Cardiac muscle cell (in vitro differentiated cells and primary cell): ENCODE measurements at regions not wholly inside any gene's neighbourhood (a gene's known extent, or its start where the extent isn't known, plus 50 kb on each side); places are given as distances from the start of the nearest gene placed in this dataset.
"Not testable (repeated sequence)": the region's sequence is repeated elsewhere in the genome, so short reads cannot be mapped to it uniquely, and the experiment has no call there.

ENCODE experiments used
- DNase-seq, 2 donors: peaks; one replicate each; pipeline versions ENCODE4 v3.0.0 to v3.0.0-alpha.2; 2010 to 2017; ENCODE audit warnings: low read depth in 1 of 2, low spot score in 1 of 2
- H3K27ac ChIP-seq: fragments of 200-600 bp; sonication (generic); 2 replicates; pipeline ENCODE4 v1.5.1; 2016
- H3K27me3 ChIP-seq: fragments of 200-600 bp; sonication (generic); 2 replicates; pipeline ENCODE4 v1.6.0; 2016; ENCODE audit warnings: control low read depth
- H3K36me3 ChIP-seq: fragments of 200-600 bp; sonication (generic); 2 replicates; pipeline ENCODE4 v1.5.1; 2016; ENCODE audit warnings: control low read depth
- H3K4me1 ChIP-seq: fragments of 200-600 bp; sonication (generic); 2 replicates; pipeline ENCODE4 v1.8.1; 2017; ENCODE audit warnings: low read depth, mild to moderate bottlenecking, mixed run types
- H3K4me3 ChIP-seq: fragments of 200-600 bp; sonication (generic); 2 replicates; pipeline ENCODE4 v1.5.1; 2016; ENCODE audit warnings: mild to moderate bottlenecking
- H3K9me3 ChIP-seq: fragments of 200-600 bp; sonication (generic); 2 replicates; pipeline ENCODE4 v1.5.1; 2017; ENCODE audit warnings: low read depth, mild to moderate bottlenecking, control low read depth
- CTCF ChIP-seq: IDR thresholded peaks from 2 replicates; pipeline ENCODE4 v1.5.1; 2012; ENCODE audit warnings: low read depth, mild to moderate bottlenecking, low read length

GRCh38 chr6:4472222-4472621 is 304.0 kb upstream of the CDYL start:
- no peaks in the 10 kb centered on the region for H3K9me3 ChIP-seq
- no peak overlapping the region for H3K4me3 ChIP-seq
- no peaks in the 10 kb centered on the region for H3K36me3 ChIP-seq
- no peaks in the 10 kb centered on the region for H3K27me3 ChIP-seq
- peaks cover 22% of the 10 kb centered on the region for H3K4me1 ChIP-seq
- DNase-seq: no peak
- no peak overlapping the region for H3K27ac ChIP-seq
- TF ChIP-seq CTCF: no peak

- H3K27me3 ChIP-seq, H3K9me3 ChIP-seq, H3K27ac ChIP-seq, DNase-seq, H3K36me3 ChIP-seq, H3K4me3 ChIP-seq: not testable (repeated sequence)
- peaks cover 20% of the 10 kb centered on the region for H3K4me1 ChIP-seq
Measured at GRCh38 chr6:4471515-4471914, 304.7 kb upstream of the CDYL start.

- no peak for DNase-seq
- Histone ChIP-seq H3K27ac (no peak overlapping the region), H3K27me3 (no peaks in the 10 kb centered on the region), H3K9me3 (no peaks in the 10 kb centered on the region), H3K4me1 (peaks cover 16% of the 10 kb centered on the region), H3K4me3 (no peak overlapping the region), H3K36me3 (no peaks in the 10 kb centered on the region)
- TF ChIP-seq CTCF: no peak
Measured at GRCh38 chr6:4470698-4471210, 305.4 kb upstream of the CDYL start.

GRCh38 chr6:4466769-4467480 is 309.3 kb upstream of the CDYL start:
- Histone ChIP-seq H3K4me3 (no peak overlapping the region), H3K4me1 (no peaks in the 10 kb centered on the region), H3K27ac (no peak overlapping the region), H3K9me3 (no peaks in the 10 kb centered on the region), H3K36me3 (no peaks in the 10 kb centered on the region), H3K27me3 (no peaks in the 10 kb centered on the region)
- no peak for DNase-seq
- TF ChIP-seq CTCF: peak; percentile 7

GRCh38 chr6:4466261-4466660 is 309.9 kb upstream of the CDYL start:
- Histone ChIP-seq H3K9me3 (no peaks in the 10 kb centered on the region), H3K4me1 (no peaks in the 10 kb centered on the region), H3K27me3 (no peaks in the 10 kb centered on the region), H3K4me3 (no peak overlapping the region), H3K36me3 (no peaks in the 10 kb centered on the region), H3K27ac (no peak overlapping the region)
- DNase-seq: peak in 1 of 2 donors; percentile 33
- no peak for TF ChIP-seq CTCF

GRCh38 chr6:4464638-4465037 is 311.6 kb upstream of the CDYL start:
- no peak overlapping the region for H3K27ac ChIP-seq
- no peak for DNase-seq
- no peak overlapping the region for H3K4me3 ChIP-seq
- H3K27me3 ChIP-seq: no peaks in the 10 kb centered on the region
- no peaks in the 10 kb centered on the region for H3K9me3 ChIP-seq
- no peak for TF ChIP-seq CTCF
- H3K4me1 ChIP-seq: no peaks in the 10 kb centered on the region
- H3K36me3 ChIP-seq: no peaks in the 10 kb centered on the region
